Right lobe of liver (tissue), 6 donors: ENCODE measurements at regions not wholly inside any gene's neighbourhood (a gene's known extent, or its start where the extent isn't known, plus 50 kb on each side); places are given as distances from the start of the nearest gene placed in this dataset.

ENCODE experiments used
- ATAC-seq, 4 donors: fragments of 200-7000 bp; cut with Tn5 transposase; one replicate each; pipeline ENCODE4 v1.9.1; 2020; ENCODE audit warnings: mild to moderate bottlenecking in 4 of 4, moderate library complexity in 4 of 4
- DNase-seq, 3 donors: peaks; one replicate each; pipeline ENCODE4 v3.0.0-alpha.2; 2020
- H3K27ac ChIP-seq, 3 donors: fragments of 200-600 bp; one replicate each; pipeline ENCODE4 v1.8.0; 2022
- H3K27me3 ChIP-seq, 2 donors: fragments of 200-600 bp; one replicate each; pipeline ENCODE4 v1.8.0; 2022
- H3K36me3 ChIP-seq, 4 donors: fragments of 200-600 bp; sonication (generic) in 1 of 4; one replicate each; pipeline versions ENCODE4 v1.5.1 to v1.8.0; 2017 to 2022; ENCODE audit warnings: control low read depth in 1 of 4
- H3K4me1 ChIP-seq, 4 donors: fragments of 200-600 bp; sonication (generic) in 1 of 4; one replicate each; pipeline versions ENCODE4 v1.5.1 to v1.8.0; 2017 to 2022; ENCODE audit warnings: control low read depth in 1 of 4
- H3K4me3 ChIP-seq, 3 donors: fragments of 200-600 bp; one replicate each; pipeline ENCODE4 v1.8.0; 2022
- H3K9me3 ChIP-seq, 4 donors: fragments of 200-600 bp; sonication (generic) in 1 of 4; one replicate each; pipeline versions ENCODE4 v1.5.1 to v1.8.0; 2017 to 2022; ENCODE audit warnings: control low read depth in 1 of 4
- POLR2A ChIP-seq: fragments of 450-650 bp; IDR thresholded peaks from one replicate; pipeline ENCODE4 v1.6.1; 2017; ENCODE audit warnings: antibody characterized with exemption, mild to moderate bottlenecking
- WGBS: methylation state at CpG from one replicate; pipeline ENCODE4 v1.1.6; 2018; ENCODE audit warnings: low coverage, low lambda C conversion rate; ENCODE audit not compliant: insufficient coverage; ENCODE audit errors: missing lambda C conversion rate; 5-methylcytosine and 5-hydroxymethylcytosine counted together
- intact Hi-C, 2 donors: fragments of 100-400 bp; cut with DNase I; formaldehyde crosslinking; loops; one replicate each; pipeline versions ENCODE4 v1.11.2 to v1.14.1; 2022
- TF ChIP-seq, protein P1 (sequence below), 4 donors: fragments of 200-600 bp in 3 of 4; fragments of 450-650 bp in 1 of 4; IDR thresholded peaks; one replicate each; pipeline versions ENCODE4 v1.5.1 to v1.8.0; 2016 to 2022; ENCODE audit warnings: antibody characterized with exemption in 4 of 4, mild to moderate bottlenecking in 2 of 4
- donor health status: DM: no; HTN: yes; CAD: no.
- donor health status: DM: no; HTN: no; CAD: no.
- donor health status: DM: no; HTN: no; CAD: no.
- donor health status: DM: no; HTN: yes; CAD: no.
- donor health status: DM: no; HTN: yes; CAD: no.

DNA sequence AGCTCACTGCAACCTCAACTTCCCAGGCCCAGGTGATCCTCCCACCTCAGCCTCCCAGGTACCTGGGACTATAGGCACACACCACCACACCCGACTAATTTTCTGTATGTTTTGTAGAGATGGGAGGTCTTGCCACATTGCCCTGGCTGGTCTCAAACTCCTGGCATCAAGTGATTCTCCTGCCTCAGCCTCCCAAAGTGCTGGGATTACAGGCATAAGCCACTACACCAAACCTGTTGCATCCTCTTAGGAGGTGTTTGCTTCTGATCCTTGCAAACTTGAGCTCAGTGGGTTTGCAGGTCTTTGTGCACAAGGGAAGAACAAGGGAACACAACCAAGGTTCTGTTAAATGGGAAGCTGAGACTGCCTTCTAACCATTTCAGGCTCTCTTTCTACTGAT is 184.6 kb downstream of the ARHGAP12 start:
- DNase-seq (no peak), ATAC-seq (no peak)
- 100% methylated on average over 1 of the region's 1 CpG for WGBS
- Histone ChIP-seq H3K4me3 (no peak overlapping the region), H3K27me3 (no peaks in the 10 kb centered on the region), H3K27ac (no peak overlapping the region), H3K4me1 (no peaks in the 10 kb centered on the region), H3K9me3 (no peaks in the 10 kb centered on the region), H3K36me3 (no peaks in the 10 kb centered on the region)
- no peak for TF ChIP-seq POLR2A
- TF ChIP-seq, protein P1, sequence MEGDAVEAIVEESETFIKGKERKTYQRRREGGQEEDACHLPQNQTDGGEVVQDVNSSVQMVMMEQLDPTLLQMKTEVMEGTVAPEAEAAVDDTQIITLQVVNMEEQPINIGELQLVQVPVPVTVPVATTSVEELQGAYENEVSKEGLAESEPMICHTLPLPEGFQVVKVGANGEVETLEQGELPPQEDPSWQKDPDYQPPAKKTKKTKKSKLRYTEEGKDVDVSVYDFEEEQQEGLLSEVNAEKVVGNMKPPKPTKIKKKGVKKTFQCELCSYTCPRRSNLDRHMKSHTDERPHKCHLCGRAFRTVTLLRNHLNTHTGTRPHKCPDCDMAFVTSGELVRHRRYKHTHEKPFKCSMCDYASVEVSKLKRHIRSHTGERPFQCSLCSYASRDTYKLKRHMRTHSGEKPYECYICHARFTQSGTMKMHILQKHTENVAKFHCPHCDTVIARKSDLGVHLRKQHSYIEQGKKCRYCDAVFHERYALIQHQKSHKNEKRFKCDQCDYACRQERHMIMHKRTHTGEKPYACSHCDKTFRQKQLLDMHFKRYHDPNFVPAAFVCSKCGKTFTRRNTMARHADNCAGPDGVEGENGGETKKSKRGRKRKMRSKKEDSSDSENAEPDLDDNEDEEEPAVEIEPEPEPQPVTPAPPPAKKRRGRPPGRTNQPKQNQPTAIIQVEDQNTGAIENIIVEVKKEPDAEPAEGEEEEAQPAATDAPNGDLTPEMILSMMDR (IDR thresholded peaks at IDR 0.05), result no peak
- intact Hi-C loops, result no loop called here

DNA sequence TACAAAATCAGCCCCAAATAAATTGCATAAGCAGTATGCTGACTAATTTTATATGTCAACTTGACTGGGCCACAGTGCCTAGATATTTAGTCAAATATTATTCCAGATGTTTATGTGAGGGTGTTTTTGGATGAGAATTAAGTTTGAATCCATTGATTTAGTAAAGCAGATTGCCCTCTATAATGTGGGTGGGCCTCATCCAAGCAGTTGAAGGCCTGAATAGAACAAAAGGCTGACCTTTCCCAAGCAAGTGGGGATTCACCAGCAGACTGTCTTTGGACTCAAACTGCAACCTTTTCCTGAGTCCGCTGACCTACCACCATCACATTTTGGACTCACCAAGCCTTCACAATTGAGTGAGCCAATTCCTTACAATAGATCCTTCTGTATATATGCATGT is 186.4 kb downstream of the ARHGAP12 start:
- H3K4me1 ChIP-seq, result no peaks in the 10 kb centered on the region
- no peak overlapping the region for H3K27ac ChIP-seq
- ATAC-seq (no peak), DNase-seq (no peak)
- H3K9me3 ChIP-seq, result no peaks in the 10 kb centered on the region
- H3K4me3 ChIP-seq, result no peak overlapping the region
- no CpG with 5 or more reads among the region's 1 CpG for WGBS
- intact Hi-C loops, result no loop called here
- TF ChIP-seq, protein P1 (IDR thresholded peaks at IDR 0.05), result no peak
- no peak for TF ChIP-seq POLR2A
- H3K36me3 ChIP-seq, result no peaks in the 10 kb centered on the region
- no peaks in the 10 kb centered on the region for H3K27me3 ChIP-seq

DNA sequence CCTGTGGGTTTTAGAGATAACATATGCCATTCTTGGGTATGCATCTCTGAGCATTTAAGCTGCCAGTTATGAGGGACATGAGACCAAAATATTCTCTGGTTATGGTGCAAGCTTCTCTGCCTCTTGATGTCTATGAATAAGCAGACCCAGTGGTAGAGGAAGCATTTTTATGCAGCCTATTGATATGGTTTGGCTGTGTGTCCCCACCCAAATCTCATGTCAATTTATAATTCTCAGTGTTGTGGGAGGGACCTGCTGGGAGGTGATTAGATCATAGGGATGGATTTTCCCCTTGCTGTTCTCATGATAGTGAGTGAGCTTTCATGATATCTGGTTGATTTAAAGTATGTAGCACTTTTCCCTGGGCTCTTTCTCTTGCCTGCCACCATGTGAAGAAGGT is 187.2 kb downstream of the ARHGAP12 start:
- no peak for DNase-seq
- intact Hi-C loops, result no loop called here
- Histone ChIP-seq H3K9me3 (no peaks in the 10 kb centered on the region), H3K36me3 (no peaks in the 10 kb centered on the region), H3K27me3 (no peaks in the 10 kb centered on the region), H3K4me3 (no peak overlapping the region), H3K27ac (no peak overlapping the region), H3K4me1 (no peaks in the 10 kb centered on the region)
- no peak for ATAC-seq
- TF ChIP-seq, protein P1 (IDR thresholded peaks at IDR 0.05), result no peak
- no peak for TF ChIP-seq POLR2A

DNA sequence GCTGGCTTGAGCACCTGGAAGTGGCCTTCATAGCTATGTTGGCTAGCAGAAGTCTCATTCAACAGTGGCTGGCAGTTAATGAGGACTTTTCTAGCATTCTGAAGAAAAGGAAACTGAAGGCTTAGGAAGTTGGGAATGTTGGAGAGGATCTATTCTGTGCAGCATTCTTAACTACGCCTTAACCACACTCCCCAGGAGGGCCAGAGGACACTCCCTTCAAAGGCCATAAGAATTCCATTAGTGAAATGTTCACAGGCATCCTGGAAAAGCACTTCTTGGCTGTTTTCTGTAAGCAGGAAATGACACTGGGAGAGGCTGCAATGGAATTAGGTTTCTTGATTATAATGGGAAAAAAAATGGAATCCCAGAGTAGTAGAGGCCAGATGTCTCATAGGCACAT is 188.9 kb downstream of the ARHGAP12 start:
- ATAC-seq, result peak in 1 of 4 donors; percentile 41
- intact Hi-C loops, result no loop called here
- no peaks in the 10 kb centered on the region for H3K36me3 ChIP-seq
- DNase-seq, result no peak
- WGBS, result 50% methylated on average over 1 of the region's 1 CpG
- no peaks in the 10 kb centered on the region for H3K9me3 ChIP-seq
- H3K4me1 ChIP-seq, result no peaks in the 10 kb centered on the region
- H3K27ac ChIP-seq, result no peak overlapping the region
- H3K4me3 ChIP-seq, result no peak overlapping the region
- TF ChIP-seq, protein P1 (IDR thresholded peaks at IDR 0.05), result no peak
- no peaks in the 10 kb centered on the region for H3K27me3 ChIP-seq

DNA sequence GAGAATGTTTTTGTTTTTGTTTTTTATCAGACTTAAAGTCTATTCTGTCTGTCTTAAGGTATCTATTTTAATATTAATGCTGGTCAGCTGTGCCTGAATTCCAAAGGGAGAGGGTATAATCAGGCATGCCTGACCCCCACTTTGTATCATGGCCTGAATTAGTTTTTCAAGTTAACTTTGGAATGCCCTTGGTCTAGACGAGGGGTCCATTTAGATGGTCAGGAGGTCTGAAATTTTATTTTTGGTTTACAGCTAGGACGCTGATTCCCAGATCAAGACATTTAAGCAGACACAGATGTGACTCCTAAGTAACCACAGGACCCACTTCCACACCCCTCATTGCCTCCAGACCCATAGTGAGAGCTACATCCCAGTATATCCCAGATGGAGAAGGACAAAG is 189.5 kb downstream of the ARHGAP12 start:
- ATAC-seq (no peak), DNase-seq (no peak)
- intact Hi-C loops, result no loop called here
- Histone ChIP-seq H3K36me3 (no peaks in the 10 kb centered on the region), H3K4me1 (no peaks in the 10 kb centered on the region), H3K4me3 (no peak overlapping the region), H3K9me3 (no peaks in the 10 kb centered on the region), H3K27ac (no peak overlapping the region), H3K27me3 (no peaks in the 10 kb centered on the region)
- TF ChIP-seq, protein P1 (IDR thresholded peaks at IDR 0.05), result no peak
- no peak for TF ChIP-seq POLR2A
- WGBS, result 28% methylated on average over 2 of the region's 2 CpGs
